Fibroblast of lung (primary cell): ENCODE measurements at regions not wholly inside any gene's neighbourhood (a gene's known extent, or its start where the extent isn't known, plus 50 kb on each side); places are given as distances from the start of the nearest gene placed in this dataset.

Experiments used
- EZH2 ChIP-seq: IDR thresholded peaks from 2 replicates; pipeline ENCODE4 v1.5.1; 2012; ENCODE audit warnings: low read length, control low read depth, mild to moderate bottlenecking; ENCODE audit errors: missing control alignments
- TF ChIP-seq, protein P1 (sequence below), 2 donors: IDR thresholded peaks in 1 of 2; conservative IDR thresholded peaks in 1 of 2; 1 replicate in 1 of 2; 2 replicates in 1 of 2; pipeline ENCODE4 v1.5.1; 2011 to 2012; ENCODE audit warnings: low read length in 2 of 2, control low read depth in 1 of 2, inconsistent platforms in 1 of 2, low read depth in 1 of 2, mild to moderate bottlenecking in 1 of 2

DNA sequence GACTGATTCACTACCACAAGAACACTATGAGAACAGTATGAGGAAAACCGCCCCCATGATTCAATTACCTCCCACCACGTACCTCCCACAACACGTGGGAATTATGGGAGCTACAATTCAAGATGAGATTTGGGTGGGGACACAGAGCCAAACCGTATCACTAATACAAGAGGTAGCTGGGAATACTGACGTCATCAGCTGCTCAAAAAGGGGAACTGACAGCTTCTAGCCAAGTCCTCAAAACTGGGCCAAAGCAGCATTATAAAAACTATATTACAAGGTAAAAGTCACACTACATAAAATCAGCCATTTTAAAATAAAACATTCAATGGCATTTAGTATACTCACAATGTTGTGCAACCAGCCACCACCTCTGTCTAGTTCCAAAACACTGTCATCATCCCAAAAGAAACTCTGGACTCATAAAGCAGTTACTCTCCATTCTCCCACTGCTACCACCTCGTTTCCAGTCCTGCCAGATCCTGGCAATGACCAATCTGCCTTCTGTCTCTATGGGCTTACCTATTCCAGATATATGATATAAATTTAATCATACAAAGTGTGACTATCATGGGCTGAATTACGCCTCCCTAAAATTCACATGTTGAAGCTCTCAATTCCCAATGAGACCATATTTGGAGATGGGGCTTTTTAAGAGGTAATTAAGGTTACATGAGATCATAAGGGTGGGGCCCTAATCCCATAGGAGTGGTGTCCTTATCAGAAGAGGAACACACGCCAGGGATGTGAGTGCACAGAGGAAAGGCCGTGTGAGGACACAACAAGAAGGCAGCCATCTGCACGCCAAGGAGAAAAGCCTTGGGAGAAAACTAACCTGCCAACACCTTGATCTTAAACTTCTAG, 192.1 kb downstream of the SETD4 start:
- TF ChIP-seq, protein P1, sequence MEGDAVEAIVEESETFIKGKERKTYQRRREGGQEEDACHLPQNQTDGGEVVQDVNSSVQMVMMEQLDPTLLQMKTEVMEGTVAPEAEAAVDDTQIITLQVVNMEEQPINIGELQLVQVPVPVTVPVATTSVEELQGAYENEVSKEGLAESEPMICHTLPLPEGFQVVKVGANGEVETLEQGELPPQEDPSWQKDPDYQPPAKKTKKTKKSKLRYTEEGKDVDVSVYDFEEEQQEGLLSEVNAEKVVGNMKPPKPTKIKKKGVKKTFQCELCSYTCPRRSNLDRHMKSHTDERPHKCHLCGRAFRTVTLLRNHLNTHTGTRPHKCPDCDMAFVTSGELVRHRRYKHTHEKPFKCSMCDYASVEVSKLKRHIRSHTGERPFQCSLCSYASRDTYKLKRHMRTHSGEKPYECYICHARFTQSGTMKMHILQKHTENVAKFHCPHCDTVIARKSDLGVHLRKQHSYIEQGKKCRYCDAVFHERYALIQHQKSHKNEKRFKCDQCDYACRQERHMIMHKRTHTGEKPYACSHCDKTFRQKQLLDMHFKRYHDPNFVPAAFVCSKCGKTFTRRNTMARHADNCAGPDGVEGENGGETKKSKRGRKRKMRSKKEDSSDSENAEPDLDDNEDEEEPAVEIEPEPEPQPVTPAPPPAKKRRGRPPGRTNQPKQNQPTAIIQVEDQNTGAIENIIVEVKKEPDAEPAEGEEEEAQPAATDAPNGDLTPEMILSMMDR (conservative IDR thresholded peaks at IDR 0.05 in 1 of 2, IDR thresholded peaks at IDR 0.05 in 1 of 2; ENCODE audit: low read depth in 1 of 2, low read length in 2 of 2), result no peak
- TF ChIP-seq EZH2, result no peak
